ENCODE measurements at regions not wholly inside any gene's neighbourhood (a gene's known extent, or its start where the extent isn't known, plus 50 kb on each side); places are given as distances from the start of the nearest gene placed in this dataset.

- TF ChIP-seq CTCF (CRISPR knock-in tag; IDR thresholded peaks at IDR 0.05) = no peak
- no peak for TF ChIP-seq MAFK (conservative IDR thresholded peaks at IDR 0.05 in 1 of 2, IDR thresholded peaks at IDR 0.05 in 1 of 2; ENCODE audit: low read length in 2 of 2)
- no peak for TF ChIP-seq MBD4 (IDR thresholded peaks at IDR 0.05; ENCODE audit: borderline replicate concordance, low read length)
- TF ChIP-seq CREB1 (IDR thresholded peaks at IDR 0.05) = no peak
- no peak for TF ChIP-seq CREB1 (CRISPR knock-in tag; IDR thresholded peaks at IDR 0.05)
- TF ChIP-seq ZBTB4 (CRISPR knock-in tag; IDR thresholded peaks at IDR 0.05; ENCODE audit: borderline replicate concordance) = no peak
- no peak for TF ChIP-seq ZSCAN30 (CRISPR knock-in tag; IDR thresholded peaks at IDR 0.05)
- no peak for TF ChIP-seq POLR2A (IDR thresholded peaks at IDR 0.05; ENCODE audit: insufficient read depth in 1 of 2, low read depth in 2 of 2, low read length in 2 of 2)
- TF ChIP-seq ZNF558 (CRISPR knock-in tag; IDR thresholded peaks at IDR 0.05; ENCODE audit: borderline replicate concordance) = no peak
- TF ChIP-seq SALL1 (CRISPR knock-in tag; IDR thresholded peaks at IDR 0.05) = no peak
- no peak for TF ChIP-seq NFATC3 (CRISPR knock-in tag; IDR thresholded peaks at IDR 0.05)
Observed at GRCh38 chr16:59202233-59202862, 468.2 kb upstream of the GOT2 start.

Measured in HepG2 (cell line).